ENCODE measurements at regions not wholly inside any gene's neighbourhood (a gene's known extent, or its start where the extent isn't known, plus 50 kb on each side); places are given as distances from the start of the nearest gene placed in this dataset.

DNA sequence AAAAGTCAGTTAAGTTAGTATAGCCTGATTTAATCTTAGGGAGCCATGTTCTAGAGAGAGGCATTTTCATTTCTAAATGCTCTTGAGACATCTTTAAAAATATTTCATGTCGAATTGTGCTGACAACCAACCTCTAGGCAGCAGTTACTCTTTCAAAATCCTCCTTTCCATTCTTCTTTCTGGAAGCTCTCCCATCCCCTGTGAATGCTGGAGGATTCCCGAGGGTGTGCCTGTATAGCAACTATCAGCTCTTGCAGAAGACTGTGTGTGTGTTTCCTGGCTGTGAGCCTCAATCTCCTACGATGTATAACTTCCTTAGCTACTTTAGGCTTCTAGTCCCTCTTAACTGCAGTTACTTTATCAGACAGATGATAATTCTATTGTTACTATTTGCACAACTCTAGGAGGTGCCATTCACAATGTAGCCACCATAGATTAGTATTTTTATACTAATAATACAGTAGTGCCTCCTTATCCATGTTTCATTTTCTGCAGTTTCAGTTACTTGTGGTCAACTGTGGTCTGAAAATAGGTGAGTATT lies 250.3 kb downstream of the EDEM1 start:
- H3K4me3 ChIP-seq (ENCODE audit: control insufficient read depth, low read depth, low read length): no peak overlapping the region
- DNase-seq (ENCODE audit: low read depth): no peak
- no peak for TF ChIP-seq CTCF (conservative IDR thresholded peaks at IDR 0.05; ENCODE audit: control insufficient read depth, insufficient read depth, low read depth, low read length)

- TF ChIP-seq CTCF (conservative IDR thresholded peaks at IDR 0.05; ENCODE audit: control insufficient read depth, insufficient read depth, low read depth, low read length): no peak
- no peak overlapping the region for H3K4me3 ChIP-seq (ENCODE audit: control insufficient read depth, low read depth, low read length)
- DNase-seq (ENCODE audit: low read depth): no peak
These were observed 253.9 kb downstream of the EDEM1 start for GRCh38 chr3:5441401-5441800.

DNA sequence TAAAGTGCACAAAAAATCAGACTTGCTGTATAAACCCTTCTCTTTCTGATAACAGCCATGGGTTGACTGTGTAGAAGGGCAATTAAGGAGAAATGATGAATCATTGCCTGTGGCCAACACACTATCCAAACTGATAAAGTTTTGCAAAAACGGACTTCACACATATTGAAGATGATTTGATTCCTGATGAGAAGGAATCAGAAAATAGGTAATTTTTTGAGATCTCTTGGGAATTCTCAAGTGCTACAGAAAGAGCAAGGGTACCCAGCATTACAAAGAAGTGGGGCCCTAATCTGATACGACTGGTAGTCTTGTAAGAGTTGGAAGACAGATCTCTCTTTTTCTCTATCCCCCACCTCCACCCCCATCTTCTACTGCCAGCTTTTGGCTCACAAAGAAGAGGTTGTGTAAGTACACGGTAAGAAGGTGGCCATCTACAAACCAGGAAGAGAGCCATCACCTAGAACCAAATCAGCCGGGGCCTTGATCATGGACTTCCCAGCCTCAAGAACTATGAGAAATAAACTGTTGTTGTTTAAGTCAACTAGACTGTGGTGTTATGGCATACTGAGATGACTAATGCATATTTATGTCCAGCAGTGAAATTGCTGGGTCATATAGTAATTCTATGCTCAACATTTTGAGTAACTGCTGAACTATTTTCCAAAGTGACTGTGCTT lies 254.7 kb downstream of the EDEM1 start:
- H3K4me3 ChIP-seq (ENCODE audit: control insufficient read depth, low read depth, low read length): no peak overlapping the region
- TF ChIP-seq CTCF (conservative IDR thresholded peaks at IDR 0.05; ENCODE audit: control insufficient read depth, insufficient read depth, low read depth, low read length): no peak
- DNase-seq (ENCODE audit: low read depth): no peak

DNA sequence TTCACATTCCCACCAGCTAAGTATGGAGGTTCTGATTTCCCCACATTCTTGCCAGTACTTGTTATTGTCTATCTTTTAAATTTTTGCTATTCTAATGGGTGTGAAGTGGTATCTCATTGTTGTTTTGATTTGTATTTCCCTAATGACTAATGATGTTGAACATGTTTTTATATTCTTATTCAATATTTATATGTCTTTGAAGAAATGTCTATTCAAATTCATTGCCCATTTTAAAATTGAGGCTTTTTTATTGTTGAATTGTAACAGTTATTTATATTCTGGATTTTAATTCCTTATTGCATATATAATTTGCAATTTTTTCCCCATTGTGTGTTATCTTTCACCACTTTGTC lies 255.3 kb downstream of the EDEM1 start:
- no peak overlapping the region for H3K4me3 ChIP-seq (ENCODE audit: control insufficient read depth, low read depth, low read length)
- no peak for TF ChIP-seq CTCF (conservative IDR thresholded peaks at IDR 0.05; ENCODE audit: control insufficient read depth, insufficient read depth, low read depth, low read length)
- no peak for DNase-seq (ENCODE audit: low read depth)

DNA sequence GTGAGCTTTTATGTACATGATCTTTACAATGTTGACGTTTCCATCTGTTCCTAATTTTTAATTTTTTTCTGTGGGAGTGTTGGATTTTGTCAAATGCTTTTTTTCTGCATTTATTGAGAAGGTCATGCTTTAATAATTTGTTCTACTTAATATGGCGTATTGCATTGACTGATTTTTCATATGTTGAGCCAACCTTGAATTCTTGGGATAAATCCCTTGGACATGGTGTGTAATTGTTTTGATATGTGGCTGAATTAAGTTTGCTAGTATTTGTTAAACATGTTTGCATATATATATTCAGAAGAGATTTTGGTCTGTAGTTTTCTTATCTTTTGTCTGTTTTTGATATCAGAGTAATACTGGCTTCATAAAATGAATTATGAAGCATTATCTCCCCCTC lies 256.7 kb downstream of the EDEM1 start:
- no peak overlapping the region for H3K4me3 ChIP-seq (ENCODE audit: control insufficient read depth, low read depth, low read length)
- no peak for DNase-seq (ENCODE audit: low read depth)
- TF ChIP-seq CTCF (conservative IDR thresholded peaks at IDR 0.05; ENCODE audit: control insufficient read depth, insufficient read depth, low read depth, low read length): no peak

DNA sequence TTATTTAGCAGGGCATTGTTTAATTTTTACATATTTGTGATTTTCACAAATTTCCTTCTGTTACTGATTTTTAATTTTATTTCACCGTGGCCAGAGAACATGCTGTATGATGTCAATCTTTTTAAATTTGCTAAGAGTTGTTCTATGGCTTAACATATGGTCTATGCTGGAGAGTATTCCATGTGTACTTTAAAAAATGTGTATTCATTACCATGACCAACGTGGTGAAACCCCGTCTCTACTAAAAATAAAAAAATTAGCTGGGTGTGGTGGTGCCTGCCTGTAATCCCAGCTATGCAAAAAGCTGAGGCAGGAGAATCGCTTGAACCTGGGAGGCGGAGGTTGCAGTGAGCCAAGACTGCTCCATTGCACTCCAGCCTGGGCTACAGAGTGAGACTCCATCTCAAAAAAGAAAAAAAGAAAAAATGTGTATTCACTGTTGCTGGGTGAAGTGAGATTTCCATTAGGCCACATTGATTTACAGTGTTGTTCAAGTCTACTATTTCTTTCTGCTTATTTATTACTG lies 258.2 kb downstream of the EDEM1 start:
- no peak for TF ChIP-seq CTCF (conservative IDR thresholded peaks at IDR 0.05; ENCODE audit: control insufficient read depth, insufficient read depth, low read depth, low read length)
- no peak overlapping the region for H3K4me3 ChIP-seq (ENCODE audit: control insufficient read depth, low read depth, low read length)
- DNase-seq (ENCODE audit: low read depth): no peak
